Daoy (cell line): ENCODE measurements at regions not wholly inside any gene's neighbourhood (a gene's known extent, or its start where the extent isn't known, plus 50 kb on each side); places are given as distances from the start of the nearest gene placed in this dataset.
"Not testable (repeated sequence)": the region's sequence is repeated elsewhere in the genome, so short reads cannot be mapped to it uniquely, and the experiment has no call there.

Experiments
- DNase-seq: peaks from one replicate; pipeline ENCODE4 v3.0.0-alpha.2; 2015; ENCODE audit warnings: low read depth

GRCh38 chr7:106450716-106451115 is 165.9 kb upstream of the NAMPT start:
- DNase-seq = no peak

GRCh38 chr7:106448992-106449859 is 164.4 kb upstream of the NAMPT start:
- DNase-seq = no peak

GRCh38 chr7:106448346-106448991 is 163.7 kb upstream of the NAMPT start:
- DNase-seq = no peak

GRCh38 chr7:106447318-106447847 is 162.6 kb upstream of the NAMPT start:
- DNase-seq = no peak

GRCh38 chr7:106445366-106445765 is 160.6 kb upstream of the NAMPT start:
- not testable (repeated sequence) for DNase-seq

- DNase-seq = no peak
Measured at GRCh38 chr7:106444068-106444655, 159.4 kb upstream of the NAMPT start.

GRCh38 chr7:106443156-106443555 is 158.4 kb upstream of the NAMPT start:
- DNase-seq = no peak

- DNase-seq = no peak
Measured at GRCh38 chr7:106442476-106442875, 157.7 kb upstream of the NAMPT start.

GRCh38 chr7:106441343-106441742 is 156.6 kb upstream of the NAMPT start:
- DNase-seq = not testable (repeated sequence)

- DNase-seq = not testable (repeated sequence)
Measured at GRCh38 chr7:106436933-106437332, 152.2 kb upstream of the NAMPT start.

GRCh38 chr7:106433377-106433776 is 148.6 kb upstream of the NAMPT start:
- no peak for DNase-seq

GRCh38 chr7:106430535-106431455 is 146.0 kb upstream of the NAMPT start:
- DNase-seq = no peak

- no peak for DNase-seq
Measured at GRCh38 chr7:106430103-106430502, 145.3 kb upstream of the NAMPT start.

- DNase-seq = no peak
Measured at GRCh38 chr7:106426803-106427202, 142.0 kb upstream of the NAMPT start.

- DNase-seq = peak; percentile 94
Measured at GRCh38 chr7:106425017-106425719, 140.4 kb upstream of the NAMPT start.

GRCh38 chr7:106424476-106425016 is 139.8 kb upstream of the NAMPT start:
- DNase-seq = no peak

GRCh38 chr7:106423821-106424475 is 139.2 kb upstream of the NAMPT start:
- DNase-seq = no peak

GRCh38 chr7:106423111-106423510 is 138.3 kb upstream of the NAMPT start:
- no peak for DNase-seq

GRCh38 chr7:106421181-106421762 is 136.5 kb upstream of the NAMPT start:
- DNase-seq = peak; percentile 78

- DNase-seq = no peak
Measured at GRCh38 chr7:106420736-106421135, 136.0 kb upstream of the NAMPT start.
